HG02642 (cell line): ENCODE measurements at regions not wholly inside any gene's neighbourhood (a gene's known extent, or its start where the extent isn't known, plus 50 kb on each side); places are given as distances from the start of the nearest gene placed in this dataset.

Source experiments
- ATAC-seq: cut with Tn5 transposase; IDR thresholded peaks from one replicate; pipeline ENCODE4 v1.9.1; 2021; ENCODE audit warnings: mild to moderate bottlenecking; ENCODE audit not compliant: unreplicated experiment, poor library complexity

DNA sequence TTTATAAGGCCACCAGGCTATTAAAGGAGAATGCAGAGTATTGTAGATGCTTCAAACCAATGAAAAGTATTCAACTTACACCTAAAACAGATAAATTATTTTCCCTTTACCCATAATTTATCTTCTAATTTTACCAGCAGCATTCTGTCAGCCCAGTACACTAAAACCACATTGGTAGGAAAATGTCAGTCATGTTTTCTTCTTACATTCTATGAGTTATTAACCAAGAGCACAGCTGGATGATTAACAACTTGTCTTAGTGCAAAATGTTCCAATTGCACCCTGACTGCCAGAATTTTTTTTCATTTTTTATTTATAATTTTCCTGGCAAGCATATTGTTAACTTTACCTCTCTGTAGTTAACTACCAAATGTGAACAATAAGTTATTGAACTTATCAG, 79.0 kb upstream of the WDR75 start:
- ATAC-seq: no peak

DNA sequence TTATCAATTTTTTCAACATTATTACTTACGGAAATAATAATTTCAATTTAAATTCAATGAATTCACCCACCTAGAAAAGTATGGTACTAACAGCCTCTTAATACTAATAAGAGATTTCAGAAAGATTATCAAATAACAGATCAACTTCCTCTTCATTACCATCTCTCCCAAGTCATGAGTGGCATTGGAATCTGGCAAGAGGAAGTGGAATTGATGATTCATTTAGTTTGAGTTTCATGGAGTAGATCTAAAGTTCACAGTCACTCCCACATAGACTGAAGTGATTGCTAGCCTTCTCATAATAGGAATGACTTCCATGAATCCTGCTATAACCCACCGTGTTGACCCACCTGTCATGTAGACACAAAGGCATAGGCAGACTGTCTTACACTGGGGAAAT, 77.7 kb upstream of the WDR75 start:
- no peak for ATAC-seq

DNA sequence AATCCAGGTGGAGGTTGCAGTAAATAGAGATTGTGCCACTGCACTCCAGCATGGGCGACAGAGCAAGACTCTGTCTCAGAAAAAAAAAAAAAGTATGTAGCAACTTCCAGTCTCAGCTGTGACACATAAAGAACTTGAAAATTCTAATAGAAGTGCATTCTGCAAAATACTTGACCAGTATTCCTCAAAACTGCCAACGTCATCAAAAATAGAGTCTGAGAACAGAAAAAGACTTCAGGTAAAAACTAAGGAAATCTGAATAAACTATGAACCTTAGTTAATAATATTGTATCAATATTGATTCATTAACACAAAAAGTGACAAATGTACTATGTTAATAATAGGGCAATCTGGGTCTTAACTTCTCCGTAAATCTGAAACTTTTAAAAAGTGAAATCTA, 76.7 kb upstream of the WDR75 start:
- ATAC-seq: no peak

DNA sequence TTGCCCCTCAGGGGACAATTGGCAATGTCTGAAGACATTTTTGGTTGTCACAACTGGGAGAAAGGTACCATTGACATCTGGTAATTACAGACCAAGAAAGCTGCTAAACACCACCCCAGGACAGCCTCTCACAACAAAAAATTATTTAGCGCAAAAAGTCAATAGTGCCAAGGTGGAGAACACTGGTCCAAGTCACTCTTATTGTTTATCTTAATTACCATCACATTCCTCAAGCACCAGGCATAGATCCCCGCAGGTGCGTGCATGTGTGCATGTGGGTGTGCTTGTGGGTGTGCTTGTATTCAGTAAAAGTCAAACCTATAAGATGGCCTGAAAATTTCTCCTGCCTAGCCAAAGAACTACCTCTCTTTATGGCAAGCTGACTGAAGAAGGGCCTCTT, 74.9 kb upstream of the WDR75 start:
- no peak for ATAC-seq

DNA sequence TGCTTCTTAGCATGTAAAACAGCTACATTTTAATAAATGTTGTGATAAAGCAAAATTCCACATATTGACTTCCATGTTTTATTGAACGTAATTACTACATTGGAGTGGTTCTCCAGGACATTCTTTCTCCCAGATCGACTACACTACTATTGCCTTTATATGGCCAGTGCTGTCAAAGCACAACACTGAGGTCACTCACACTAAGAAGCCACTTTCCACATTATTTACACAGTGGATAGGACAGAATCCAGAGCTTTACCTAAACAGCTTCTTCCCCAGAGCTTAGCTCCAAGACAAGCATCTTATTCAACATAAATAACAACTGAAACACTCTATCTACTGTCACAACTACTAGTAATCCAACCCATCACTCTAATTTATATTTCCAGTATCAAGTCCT, 73.9 kb upstream of the WDR75 start:
- ATAC-seq: no peak

DNA sequence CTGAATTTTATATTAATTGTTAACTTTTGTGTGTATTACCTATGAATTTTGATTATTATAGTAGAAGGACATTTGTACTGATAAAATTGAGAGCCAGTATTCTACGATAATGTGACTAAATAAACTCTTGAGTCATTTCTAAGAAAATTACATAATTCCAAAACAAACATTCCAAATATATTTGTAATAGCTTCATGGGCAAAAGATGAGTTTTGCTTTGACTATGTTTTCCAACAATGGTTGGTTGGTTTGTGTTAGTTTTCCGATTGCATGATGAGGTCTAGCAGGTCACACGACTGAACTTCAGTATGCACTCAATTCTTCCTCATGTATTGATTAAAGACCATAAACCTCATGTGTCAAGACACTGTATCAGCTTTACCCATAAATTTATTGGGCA, 71.7 kb upstream of the WDR75 start:
- no peak for ATAC-seq

DNA sequence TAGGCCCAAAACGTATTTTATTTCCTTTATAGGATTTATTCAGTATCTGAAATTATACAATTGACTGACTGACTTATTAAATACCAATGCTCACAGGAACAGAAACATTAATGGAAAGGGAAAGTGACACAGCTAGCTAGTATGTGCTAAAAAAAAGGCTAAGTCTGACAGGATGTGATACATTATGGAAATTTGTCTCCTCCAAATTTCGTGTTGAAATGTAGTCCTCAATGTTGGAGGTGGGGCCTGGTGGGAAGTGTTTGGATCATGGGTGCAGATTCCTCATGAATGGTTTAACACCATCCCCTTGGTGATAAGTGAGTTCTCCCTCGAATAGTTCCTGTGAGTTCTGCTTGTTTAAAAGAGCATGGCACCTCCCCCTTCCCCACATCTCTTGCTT, 70.6 kb upstream of the WDR75 start:
- no peak for ATAC-seq

DNA sequence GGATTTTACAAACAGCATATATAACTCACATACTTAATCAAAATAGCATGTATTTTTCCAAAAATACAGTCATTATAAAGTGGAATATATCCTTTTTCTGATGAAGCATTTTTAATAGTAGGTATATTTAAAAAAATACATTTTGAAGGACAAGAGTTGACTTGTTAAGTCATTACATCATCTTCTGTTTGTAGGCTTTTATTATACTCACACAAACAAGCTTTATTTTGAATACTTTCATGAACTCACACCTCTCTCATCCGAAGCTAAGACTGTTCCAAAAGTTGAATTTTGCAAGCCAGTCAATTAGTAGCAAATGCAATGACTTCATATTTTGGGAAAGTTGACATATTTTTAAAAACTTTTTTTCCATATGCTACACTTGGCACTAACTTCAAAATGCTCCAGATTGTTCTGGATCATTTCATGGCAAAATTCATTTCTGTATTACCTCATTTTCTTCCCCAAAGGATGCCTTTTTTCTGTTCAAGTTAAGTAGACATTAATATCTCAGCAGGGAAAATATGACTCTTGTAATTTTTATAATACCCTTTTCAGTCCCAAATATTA, 68.5 kb upstream of the WDR75 start:
- no peak for ATAC-seq

DNA sequence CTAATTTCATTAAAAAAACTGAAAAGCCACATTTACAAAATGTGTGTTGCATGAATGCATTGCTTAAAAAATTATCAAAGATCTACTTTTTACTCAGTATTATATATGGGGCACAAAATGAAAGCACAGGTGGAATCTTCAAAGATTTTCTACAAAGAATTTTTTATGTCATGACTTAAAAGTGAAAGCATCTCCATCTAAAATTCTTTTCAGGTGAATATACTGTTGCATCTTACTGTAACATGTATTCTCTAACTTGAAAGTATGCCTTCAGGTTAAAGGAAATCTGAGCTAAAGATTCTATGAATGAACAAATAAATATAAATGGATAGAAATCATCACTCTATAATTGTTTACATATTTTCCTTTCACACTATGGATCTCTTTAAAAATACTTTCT, 66.8 kb upstream of the WDR75 start:
- no peak for ATAC-seq

DNA sequence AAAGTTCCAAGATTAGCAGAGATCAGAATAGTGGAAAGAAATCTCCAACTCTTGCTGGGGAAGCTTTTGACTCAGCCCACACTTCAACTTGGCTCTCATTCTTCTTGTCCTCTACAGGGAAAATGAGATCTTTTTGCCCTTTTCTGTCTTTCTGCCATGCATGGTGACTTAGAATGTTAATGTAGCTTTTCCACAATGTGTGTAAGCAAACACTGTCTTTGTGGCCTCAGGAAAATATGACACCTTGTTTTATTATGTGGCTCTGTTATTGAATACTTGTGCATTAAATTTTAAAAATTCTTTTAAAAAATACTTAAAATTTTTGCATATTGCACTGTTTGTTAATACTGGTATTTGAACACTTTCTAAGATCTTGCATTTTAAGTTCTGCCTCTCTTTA, 65.4 kb upstream of the WDR75 start:
- ATAC-seq: no peak

DNA sequence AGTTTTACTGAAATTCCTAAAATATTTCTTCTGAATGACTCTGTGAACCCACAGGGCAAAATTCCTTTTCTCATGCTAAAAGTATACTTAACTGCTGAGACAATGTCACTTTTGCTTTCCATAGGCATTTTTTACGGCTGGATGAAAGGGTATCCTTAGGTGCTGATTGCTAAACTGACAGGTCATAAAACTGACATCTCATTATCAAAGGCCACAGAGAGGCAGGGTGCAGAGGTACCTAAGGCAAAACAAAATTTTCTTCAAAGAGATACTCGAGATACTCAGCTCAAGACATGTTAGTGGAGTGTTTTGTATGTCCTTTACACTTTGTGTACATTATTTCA, 62.0 kb upstream of the WDR75 start:
- no peak for ATAC-seq

DNA sequence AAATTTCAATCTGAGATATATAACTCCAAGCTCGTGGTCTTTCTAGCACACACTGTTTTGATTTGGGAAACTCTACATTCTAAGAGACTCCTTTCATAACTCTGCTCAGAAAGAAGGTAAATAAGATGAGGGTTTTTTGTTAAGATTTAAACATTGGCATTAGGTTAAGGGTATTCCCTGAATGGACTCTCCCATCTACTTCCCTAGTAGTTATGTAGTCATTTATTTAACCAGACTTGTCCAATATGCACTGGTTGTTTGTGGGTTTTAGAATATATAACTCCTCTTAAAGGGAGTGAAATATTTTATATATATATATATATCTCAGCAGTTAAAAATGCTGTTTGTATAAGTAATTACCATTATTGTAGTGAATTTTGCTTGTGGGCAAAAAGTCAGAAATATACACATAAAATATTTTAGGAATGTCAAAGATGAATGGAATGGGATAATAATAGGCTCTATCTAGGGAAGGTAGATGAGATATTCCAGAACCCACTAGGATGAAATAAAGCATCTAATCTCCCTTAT, 61.5 kb upstream of the WDR75 start:
- no peak for ATAC-seq

DNA sequence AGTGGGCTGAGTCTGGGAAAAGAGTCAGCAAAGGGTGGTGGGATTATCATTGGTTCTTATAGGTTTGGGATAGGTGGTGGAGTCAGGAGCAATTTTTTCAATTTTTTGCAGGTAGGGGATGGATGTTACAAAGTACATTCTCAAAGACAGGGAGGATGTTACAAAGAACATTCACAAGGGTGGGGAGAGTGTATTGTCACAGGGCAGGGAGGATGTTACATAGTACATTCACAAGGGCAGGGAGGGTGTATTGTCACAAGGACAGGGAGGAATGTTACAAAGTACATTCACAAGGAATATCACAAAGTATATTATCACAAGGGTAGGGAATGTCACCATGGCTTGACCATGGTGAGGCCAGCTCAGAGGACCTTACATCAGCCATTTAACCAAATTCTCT, 58.6 kb upstream of the WDR75 start:
- no peak for ATAC-seq

DNA sequence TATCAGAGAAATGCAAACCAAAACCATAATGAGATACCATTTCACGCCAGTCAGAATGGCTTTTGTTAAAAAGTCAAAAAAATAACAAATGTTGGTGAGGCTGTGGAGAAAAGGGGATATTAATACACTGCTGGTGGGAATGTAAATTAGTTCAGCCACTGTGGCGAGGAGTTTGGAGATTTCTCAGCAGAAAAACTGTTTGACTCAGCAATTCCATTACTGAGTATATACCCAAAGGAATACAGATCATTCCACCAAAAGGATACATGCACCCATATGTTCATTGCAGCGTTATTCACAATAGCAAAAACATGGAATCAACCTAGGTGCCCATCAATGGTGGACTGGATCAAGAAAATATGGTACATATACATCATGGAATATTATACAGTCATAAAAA, 54.5 kb upstream of the WDR75 start:
- ATAC-seq: no peak

DNA sequence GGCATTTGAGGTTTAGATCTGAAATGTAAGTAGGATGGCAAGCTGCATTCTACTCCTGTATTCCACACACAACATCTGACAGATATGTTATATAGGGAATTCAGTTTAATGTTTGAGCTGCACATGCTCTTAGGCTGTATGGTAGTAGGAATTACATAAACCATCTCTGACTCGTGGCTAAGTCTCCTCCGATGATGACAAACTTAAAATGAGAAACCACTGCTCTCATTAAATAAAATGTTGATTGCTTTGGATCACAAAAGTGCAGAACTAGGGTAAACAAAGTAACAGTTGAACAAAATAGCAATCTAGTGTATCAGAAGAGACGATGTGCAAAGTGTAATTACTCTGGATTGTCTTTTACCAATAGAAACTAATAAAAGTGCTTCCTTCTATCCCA, 50.1 kb upstream of the WDR75 start:
- no peak for ATAC-seq
